EH (cell line): ENCODE measurements at regions not wholly inside any gene's neighbourhood (a gene's known extent, or its start where the extent isn't known, plus 50 kb on each side); places are given as distances from the start of the nearest gene placed in this dataset.
"Not testable (repeated sequence)": the region's sequence is repeated elsewhere in the genome, so short reads cannot be mapped to it uniquely, and the experiment has no call there.

Experiments
- DNase-seq: peaks from one replicate; pipeline ENCODE4 v3.0.0-alpha.2; 2015; ENCODE audit warnings: low read depth

- peak; percentile 2 for DNase-seq
Measured at GRCh38 chr1:148315071-148315811, 163.2 kb upstream of the NBPF11 start.

GRCh38 chr1:148310807-148311206 lies 158.7 kb upstream of the NBPF11 start:
- no peak for DNase-seq

- DNase-seq = no peak
Measured at GRCh38 chr1:148309940-148310500, 157.9 kb upstream of the NBPF11 start.

GRCh38 chr1:148308832-148309458 lies 156.9 kb upstream of the NBPF11 start:
- peak; percentile 20 for DNase-seq

- no peak for DNase-seq
Measured at GRCh38 chr1:148307583-148308185, 155.6 kb upstream of the NBPF11 start.

GRCh38 chr1:148304935-148305334 lies 152.9 kb upstream of the NBPF11 start:
- not testable (repeated sequence) for DNase-seq

GRCh38 chr1:148302586-148303364 lies 150.7 kb upstream of the NBPF11 start:
- DNase-seq = not testable (repeated sequence)

GRCh38 chr1:148297852-148298251 lies 145.8 kb upstream of the NBPF11 start:
- not testable (repeated sequence) for DNase-seq

- DNase-seq = no peak
Measured at GRCh38 chr1:148296511-148296910, 144.4 kb upstream of the NBPF11 start.

- no peak for DNase-seq
Measured at GRCh38 chr1:148294116-148294807, 142.2 kb upstream of the NBPF11 start.

- DNase-seq = no peak
Measured at GRCh38 chr1:148293651-148294050, 141.6 kb upstream of the NBPF11 start.

- DNase-seq = no peak
Measured at GRCh38 chr1:148292915-148293314, 140.8 kb upstream of the NBPF11 start.

GRCh38 chr1:148290881-148291280 lies 138.8 kb upstream of the NBPF11 start:
- DNase-seq = no peak

GRCh38 chr1:148289647-148290046 lies 137.6 kb upstream of the NBPF11 start:
- DNase-seq = no peak

GRCh38 chr1:148285946-148286345 lies 133.9 kb upstream of the NBPF11 start:
- not testable (repeated sequence) for DNase-seq

- not testable (repeated sequence) for DNase-seq
Measured at GRCh38 chr1:148280831-148281572, 128.9 kb upstream of the NBPF11 start.

- not testable (repeated sequence) for DNase-seq
Measured at GRCh38 chr1:148279002-148279542, 127.0 kb upstream of the NBPF11 start.

GRCh38 chr1:148277865-148278279 lies 125.8 kb upstream of the NBPF11 start:
- peak; percentile 54 for DNase-seq

GRCh38 chr1:148267066-148267465 lies 115.0 kb upstream of the NBPF11 start:
- DNase-seq = not testable (repeated sequence)
